Body of pancreas (tissue), 4 donors: ENCODE measurements at regions not wholly inside any gene's neighbourhood (a gene's known extent, or its start where the extent isn't known, plus 50 kb on each side); places are given as distances from the start of the nearest gene placed in this dataset.

ENCODE experiments used
- POLR2A ChIP-seq, 3 donors: fragments of 450-650 bp; IDR thresholded peaks; one replicate each; pipeline ENCODE4 v1.6.1; 2016; ENCODE audit warnings: antibody characterized with exemption in 3 of 3, mild to moderate bottlenecking in 2 of 3
- TF ChIP-seq, protein P1 (sequence below), 7 experiments: fragments of 450-650 bp in 4 of 7; fragments of 200-600 bp in 3 of 7; sonication (generic) in 3 of 7; IDR thresholded peaks; one replicate each; pipeline ENCODE4 v1.5.1; 2016 to 2019; ENCODE audit warnings: antibody characterized with exemption in 7 of 7

DNA sequence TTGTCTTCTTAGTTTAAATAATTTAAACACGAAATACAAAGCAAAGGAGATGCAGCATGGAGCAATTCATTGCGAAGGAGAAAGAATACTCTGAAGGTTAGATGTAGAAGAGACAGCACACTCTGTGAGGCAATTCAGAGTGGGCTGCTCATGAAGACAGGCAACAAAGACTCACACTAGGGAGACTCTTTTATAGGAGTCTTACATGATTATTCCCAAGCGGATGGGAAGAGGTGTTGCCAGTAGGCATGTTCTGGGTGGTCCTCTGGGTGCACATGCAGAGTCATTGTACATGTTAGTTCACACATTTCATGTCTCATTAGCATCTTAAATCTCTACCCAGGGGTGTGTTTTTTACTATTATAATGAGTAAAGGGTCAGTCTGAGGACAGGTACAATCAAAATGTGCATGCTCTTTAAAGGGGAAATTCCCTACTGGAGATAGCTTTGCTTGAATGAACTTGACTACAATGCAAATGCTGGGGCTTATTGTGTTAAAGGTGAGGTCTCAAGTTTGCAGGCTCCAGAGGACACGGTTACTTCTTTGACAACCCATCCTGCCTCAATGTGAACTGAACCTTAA, 275.5 kb downstream of the CDH19 start:
- TF ChIP-seq, protein P1, sequence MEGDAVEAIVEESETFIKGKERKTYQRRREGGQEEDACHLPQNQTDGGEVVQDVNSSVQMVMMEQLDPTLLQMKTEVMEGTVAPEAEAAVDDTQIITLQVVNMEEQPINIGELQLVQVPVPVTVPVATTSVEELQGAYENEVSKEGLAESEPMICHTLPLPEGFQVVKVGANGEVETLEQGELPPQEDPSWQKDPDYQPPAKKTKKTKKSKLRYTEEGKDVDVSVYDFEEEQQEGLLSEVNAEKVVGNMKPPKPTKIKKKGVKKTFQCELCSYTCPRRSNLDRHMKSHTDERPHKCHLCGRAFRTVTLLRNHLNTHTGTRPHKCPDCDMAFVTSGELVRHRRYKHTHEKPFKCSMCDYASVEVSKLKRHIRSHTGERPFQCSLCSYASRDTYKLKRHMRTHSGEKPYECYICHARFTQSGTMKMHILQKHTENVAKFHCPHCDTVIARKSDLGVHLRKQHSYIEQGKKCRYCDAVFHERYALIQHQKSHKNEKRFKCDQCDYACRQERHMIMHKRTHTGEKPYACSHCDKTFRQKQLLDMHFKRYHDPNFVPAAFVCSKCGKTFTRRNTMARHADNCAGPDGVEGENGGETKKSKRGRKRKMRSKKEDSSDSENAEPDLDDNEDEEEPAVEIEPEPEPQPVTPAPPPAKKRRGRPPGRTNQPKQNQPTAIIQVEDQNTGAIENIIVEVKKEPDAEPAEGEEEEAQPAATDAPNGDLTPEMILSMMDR (IDR thresholded peaks at IDR 0.05), result no peak
- TF ChIP-seq POLR2A (IDR thresholded peaks at IDR 0.05), result no peak
